ENCODE measurements at regions not wholly inside any gene's neighbourhood (a gene's known extent, or its start where the extent isn't known, plus 50 kb on each side); places are given as distances from the start of the nearest gene placed in this dataset.
"Not testable (repeated sequence)": the region's sequence is repeated elsewhere in the genome, so short reads cannot be mapped to it uniquely, and the experiment has no call there.

GRCh38 chr9:87379300-87379699 lies 118.4 kb upstream of the DAPK1 start:
- no peaks in the 10 kb centered on the region for H3K9me3 ChIP-seq (ENCODE audit: low read depth, low read length)
- H3K27me3 ChIP-seq (ENCODE audit: insufficient read depth, low read length) = no peaks in the 10 kb centered on the region
- peaks cover 8% of the 10 kb centered on the region for H3K4me1 ChIP-seq (ENCODE audit: insufficient read depth, low read length)
- H3K4me3 ChIP-seq (ENCODE audit: low read length) = no peak overlapping the region

GRCh38 chr9:87381050-87381711 lies 116.5 kb upstream of the DAPK1 start:
- Histone ChIP-seq H3K4me1 (ENCODE audit: insufficient read depth, low read length) (peaks cover 8% of the 10 kb centered on the region), H3K27me3 (ENCODE audit: insufficient read depth, low read length) (no peaks in the 10 kb centered on the region), H3K4me3 (ENCODE audit: low read length) (no peak overlapping the region), H3K9me3 (ENCODE audit: low read depth, low read length) (no peaks in the 10 kb centered on the region)

GRCh38 chr9:87381746-87382145 lies 115.9 kb upstream of the DAPK1 start:
- peaks cover 8% of the 10 kb centered on the region for H3K4me1 ChIP-seq (ENCODE audit: insufficient read depth, low read length)
- H3K9me3 ChIP-seq (ENCODE audit: low read depth, low read length) = no peaks in the 10 kb centered on the region
- no peaks in the 10 kb centered on the region for H3K27me3 ChIP-seq (ENCODE audit: insufficient read depth, low read length)
- H3K4me3 ChIP-seq (ENCODE audit: low read length) = no peak overlapping the region

- no peaks in the 10 kb centered on the region for H3K27me3 ChIP-seq (ENCODE audit: insufficient read depth, low read length)
- H3K4me1 ChIP-seq (ENCODE audit: insufficient read depth, low read length) = peaks cover 8% of the 10 kb centered on the region
- no peak overlapping the region for H3K4me3 ChIP-seq (ENCODE audit: low read length)
- no peaks in the 10 kb centered on the region for H3K9me3 ChIP-seq (ENCODE audit: low read depth, low read length)
Measured at GRCh38 chr9:87382900-87383299, 114.8 kb upstream of the DAPK1 start.

DNA sequence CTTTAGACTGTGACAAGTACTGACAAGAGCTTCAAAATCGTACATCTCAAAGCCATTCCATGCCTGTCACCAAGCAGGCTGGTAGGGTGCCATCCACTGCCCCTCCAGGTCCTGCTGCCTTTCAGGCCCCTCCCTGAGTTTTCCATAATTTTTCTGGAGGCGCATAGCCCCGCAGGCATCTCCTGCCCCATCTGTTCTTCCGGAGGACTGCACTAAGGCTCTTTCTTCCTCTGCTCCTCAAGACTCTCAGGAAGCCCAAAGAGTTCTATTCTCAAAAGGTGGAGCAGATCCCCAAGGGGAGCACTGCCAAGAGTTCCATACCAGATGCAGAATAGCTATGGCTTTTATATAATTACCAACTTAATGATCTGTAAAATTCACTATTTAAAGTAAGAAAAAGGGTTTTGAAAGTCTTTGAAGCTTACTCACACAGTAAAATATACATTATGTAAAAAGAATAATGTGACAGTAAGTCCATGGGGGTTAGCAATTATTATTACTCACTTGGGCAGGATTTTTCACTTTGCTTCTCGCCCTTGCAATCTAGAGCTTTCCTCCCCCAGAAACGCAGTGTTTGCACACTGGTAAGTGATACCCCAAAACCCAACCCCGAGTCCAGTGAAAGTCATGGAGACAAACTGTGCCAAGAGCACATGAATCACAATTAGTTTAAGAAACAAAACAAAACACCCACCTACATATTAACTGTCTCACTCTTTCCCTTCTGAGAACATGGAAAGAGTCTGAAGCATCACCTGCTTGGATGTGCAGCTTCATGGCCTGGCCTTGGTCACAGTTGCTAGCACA lies 114.1 kb upstream of the DAPK1 start:
- no peaks in the 10 kb centered on the region for H3K27me3 ChIP-seq (ENCODE audit: insufficient read depth, low read length)
- no peaks in the 10 kb centered on the region for H3K9me3 ChIP-seq (ENCODE audit: low read depth, low read length)
- no peak overlapping the region for H3K4me3 ChIP-seq (ENCODE audit: low read length)
- peaks cover 8% of the 10 kb centered on the region for H3K4me1 ChIP-seq (ENCODE audit: insufficient read depth, low read length)

DNA sequence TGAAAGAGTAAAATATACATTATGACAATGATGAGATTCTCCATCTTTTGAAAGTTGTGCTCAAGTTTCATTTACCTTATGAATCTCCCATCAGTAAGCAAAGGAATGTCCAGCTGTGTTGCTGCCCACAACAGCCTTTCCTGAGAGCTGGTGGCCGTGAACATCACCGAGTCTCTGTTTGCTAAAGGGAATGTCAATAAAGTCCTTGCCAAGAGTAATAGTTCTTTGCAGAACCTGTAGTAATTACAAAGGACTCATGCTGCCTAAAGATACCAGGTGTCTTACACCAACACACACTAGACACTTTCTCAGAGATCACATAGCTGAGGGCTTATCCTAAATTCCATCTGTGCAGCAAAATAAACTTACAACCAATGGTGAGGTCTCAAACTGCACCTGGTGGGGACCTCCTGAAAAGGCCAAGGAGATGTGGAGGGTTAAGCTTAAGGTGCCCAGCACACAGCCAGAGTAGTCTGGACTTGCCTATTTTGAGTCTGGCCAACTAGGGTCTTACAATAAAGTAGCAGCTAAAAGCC lies 111.1 kb upstream of the DAPK1 start:
- Histone ChIP-seq H3K9me3 (ENCODE audit: low read depth, low read length) (no peaks in the 10 kb centered on the region), H3K27me3 (ENCODE audit: insufficient read depth, low read length) (no peaks in the 10 kb centered on the region)

GRCh38 chr9:87387351-87388011 lies 110.2 kb upstream of the DAPK1 start:
- H3K4me1 ChIP-seq (ENCODE audit: insufficient read depth, low read length) = peaks cover 8% of the 10 kb centered on the region
- H3K9me3 ChIP-seq (ENCODE audit: low read depth, low read length) = no peaks in the 10 kb centered on the region
- H3K4me3 ChIP-seq (ENCODE audit: low read length) = no peak overlapping the region
- H3K27me3 ChIP-seq (ENCODE audit: insufficient read depth, low read length) = no peaks in the 10 kb centered on the region

More for the DNA sequence above, 111.1 kb upstream of the DAPK1 start:
- Histone ChIP-seq H3K4me1 (ENCODE audit: insufficient read depth, low read length) (peaks cover 8% of the 10 kb centered on the region), H3K4me3 (ENCODE audit: low read length) (no peak overlapping the region)

DNA sequence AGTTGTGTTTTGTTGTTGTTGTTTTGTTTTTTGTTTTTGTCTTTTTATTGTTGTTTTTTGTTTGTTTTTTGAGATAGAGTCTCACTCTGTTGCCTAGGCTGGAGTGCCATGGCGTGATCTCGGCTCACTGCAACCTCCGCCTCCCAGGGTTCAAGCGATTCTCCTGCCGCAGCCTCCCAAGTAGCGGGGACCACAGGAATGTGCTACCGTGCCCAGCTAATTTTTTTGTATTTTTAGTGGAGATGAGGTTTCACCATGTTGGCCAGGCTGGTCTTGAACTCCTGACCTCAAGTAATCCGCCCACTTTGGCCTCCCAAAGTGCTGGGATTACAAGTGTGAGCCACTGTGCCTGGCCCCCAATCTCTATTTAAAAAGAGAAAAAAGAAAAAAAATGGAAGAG lies 109.0 kb upstream of the DAPK1 start:
- H3K27me3 ChIP-seq (ENCODE audit: insufficient read depth, low read length); H3K4me1 ChIP-seq (ENCODE audit: insufficient read depth, low read length); H3K9me3 ChIP-seq (ENCODE audit: low read depth, low read length); H3K4me3 ChIP-seq (ENCODE audit: low read length): not testable (repeated sequence)

DNA sequence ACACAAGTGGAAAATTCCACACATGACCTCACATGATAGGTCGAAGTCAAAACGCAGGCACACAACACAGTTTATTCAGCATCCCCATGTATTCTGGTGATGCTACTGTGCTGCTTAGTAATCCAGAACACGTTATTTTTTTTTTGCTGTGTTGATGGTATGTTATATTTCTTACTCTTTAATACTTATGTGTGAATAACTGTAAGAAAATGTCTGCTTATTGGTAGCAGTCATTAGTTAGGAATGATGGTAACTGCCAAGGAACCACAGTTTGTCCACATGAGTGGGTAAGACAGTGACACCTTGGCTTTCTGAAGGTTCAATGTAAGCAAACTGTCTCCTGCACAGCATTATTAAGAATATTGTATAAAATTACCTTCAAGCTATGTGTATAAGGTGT lies 107.7 kb upstream of the DAPK1 start:
- Histone ChIP-seq H3K27me3 (ENCODE audit: insufficient read depth, low read length) (no peaks in the 10 kb centered on the region), H3K4me3 (ENCODE audit: low read length) (no peak overlapping the region), H3K4me1 (ENCODE audit: insufficient read depth, low read length) (no peaks in the 10 kb centered on the region), H3K9me3 (ENCODE audit: low read depth, low read length) (no peaks in the 10 kb centered on the region)

DNA sequence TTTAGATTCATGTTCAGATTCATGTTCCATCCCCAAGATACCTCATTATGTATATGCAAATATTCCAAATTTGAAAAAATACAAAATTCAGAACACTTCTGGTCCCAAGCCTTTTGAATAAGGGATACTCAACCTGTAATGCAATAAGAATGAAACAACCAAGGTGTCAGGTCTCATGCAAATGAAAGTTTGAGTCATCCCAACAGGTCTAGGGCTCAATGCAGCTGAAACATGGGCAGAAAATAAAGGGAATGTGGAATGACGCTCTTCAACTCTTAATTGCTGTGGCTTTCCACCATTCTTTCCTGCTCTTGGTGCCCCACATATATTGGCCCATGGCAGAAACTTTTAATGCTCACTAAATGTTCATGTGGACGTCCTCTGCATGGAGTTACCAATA lies 107.3 kb upstream of the DAPK1 start:
- Histone ChIP-seq H3K9me3 (ENCODE audit: low read depth, low read length) (no peaks in the 10 kb centered on the region), H3K4me3 (ENCODE audit: low read length) (no peak overlapping the region), H3K4me1 (ENCODE audit: insufficient read depth, low read length) (no peaks in the 10 kb centered on the region), H3K27me3 (ENCODE audit: insufficient read depth, low read length) (no peaks in the 10 kb centered on the region)

DNA sequence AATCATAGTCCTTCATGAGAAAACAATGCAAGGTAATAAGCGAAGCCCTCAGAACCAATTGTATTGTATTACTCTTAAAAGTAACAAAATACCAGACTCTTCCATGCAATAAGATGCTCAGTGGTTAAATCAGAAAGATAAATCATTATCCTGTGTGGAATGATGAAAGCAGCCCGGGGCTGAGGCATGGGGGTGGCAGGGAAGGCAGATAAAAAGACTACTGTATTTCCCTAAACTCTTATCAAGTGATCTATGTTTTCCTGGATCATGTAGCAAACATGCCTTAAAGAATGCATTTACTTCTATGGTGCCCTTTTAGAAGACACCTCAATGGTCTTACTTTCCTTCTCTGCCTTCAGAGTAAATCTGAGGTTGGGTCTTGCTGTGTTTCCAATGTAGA lies 105.6 kb upstream of the DAPK1 start:
- no peaks in the 10 kb centered on the region for H3K4me1 ChIP-seq (ENCODE audit: insufficient read depth, low read length)
- no peak overlapping the region for H3K4me3 ChIP-seq (ENCODE audit: low read length)
- no peaks in the 10 kb centered on the region for H3K27me3 ChIP-seq (ENCODE audit: insufficient read depth, low read length)
- H3K9me3 ChIP-seq (ENCODE audit: low read depth, low read length) = no peaks in the 10 kb centered on the region

GRCh38 chr9:87393706-87394230 lies 103.9 kb upstream of the DAPK1 start:
- H3K4me3 ChIP-seq (ENCODE audit: low read length) = no peak overlapping the region

DNA sequence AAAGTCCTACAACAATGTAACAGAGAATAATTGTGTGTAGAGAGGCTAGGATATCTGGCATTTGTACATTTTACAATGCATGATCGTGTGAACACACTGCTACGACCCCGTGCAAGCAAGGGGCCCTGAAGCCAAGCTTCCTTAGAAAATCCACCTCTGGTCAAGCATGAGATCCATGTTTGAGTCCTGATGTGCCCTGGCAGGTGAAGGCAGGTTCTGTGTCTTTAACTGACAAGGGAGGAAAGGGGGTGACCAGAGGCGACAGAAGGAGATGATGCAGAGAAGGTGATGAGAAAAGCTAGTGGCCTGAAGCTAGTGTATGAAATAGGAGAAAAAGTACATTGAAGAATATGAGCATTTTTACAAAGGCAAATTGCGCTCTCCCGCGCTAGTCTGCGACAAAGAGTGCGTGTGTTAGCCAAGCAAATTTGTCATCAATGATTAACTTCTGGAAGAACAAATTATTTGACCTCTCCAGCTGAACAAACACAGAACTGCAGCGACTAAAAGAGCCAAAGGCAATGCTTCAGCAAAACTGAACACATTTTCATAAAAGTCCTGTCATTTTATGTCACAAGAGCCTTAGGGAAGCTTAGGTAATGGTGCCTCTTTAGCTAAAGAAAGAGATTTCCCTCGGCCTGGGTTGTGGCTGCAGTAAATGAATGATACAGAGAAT lies 101.7 kb upstream of the DAPK1 start:
- H3K4me1 ChIP-seq (ENCODE audit: insufficient read depth, low read length) = no peaks in the 10 kb centered on the region
- no peaks in the 10 kb centered on the region for H3K27me3 ChIP-seq (ENCODE audit: insufficient read depth, low read length)
- no peak overlapping the region for H3K4me3 ChIP-seq (ENCODE audit: low read length)
- no peaks in the 10 kb centered on the region for H3K9me3 ChIP-seq (ENCODE audit: low read depth, low read length)

More at GRCh38 chr9:87393706-87394230, 103.9 kb upstream of the DAPK1 start:
- Histone ChIP-seq H3K9me3 (ENCODE audit: low read depth, low read length) (no peaks in the 10 kb centered on the region), H3K4me1 (ENCODE audit: insufficient read depth, low read length) (no peaks in the 10 kb centered on the region), H3K27me3 (ENCODE audit: insufficient read depth, low read length) (no peaks in the 10 kb centered on the region)

- H3K4me1 ChIP-seq (ENCODE audit: insufficient read depth, low read length) = peaks cover 22% of the 10 kb centered on the region
- no peak overlapping the region for H3K4me3 ChIP-seq (ENCODE audit: low read length)
- no peaks in the 10 kb centered on the region for H3K9me3 ChIP-seq (ENCODE audit: low read depth, low read length)
- no peaks in the 10 kb centered on the region for H3K27me3 ChIP-seq (ENCODE audit: insufficient read depth, low read length)
Measured at GRCh38 chr9:87401681-87402080, 96.0 kb upstream of the DAPK1 start.

DNA sequence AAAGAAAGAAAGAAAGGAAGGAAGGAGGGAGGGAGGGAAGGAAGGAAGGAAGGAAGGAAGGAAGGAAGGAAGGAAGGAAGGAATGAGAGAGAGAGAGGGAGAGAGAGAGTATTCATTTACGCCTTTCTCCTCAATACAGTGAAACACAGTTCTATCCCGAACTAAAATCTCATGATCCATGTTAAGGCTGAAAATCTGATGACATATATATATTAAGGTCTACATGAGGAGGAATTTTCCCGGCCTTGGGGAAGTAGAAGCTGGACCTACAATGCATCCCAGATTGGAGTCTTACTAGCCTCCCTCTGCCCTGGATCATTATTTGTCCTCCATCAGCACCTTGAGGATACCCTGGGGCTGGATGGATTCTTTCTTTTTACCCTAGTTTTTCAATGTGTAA lies 95.1 kb upstream of the DAPK1 start:
- Histone ChIP-seq H3K9me3 (ENCODE audit: low read depth, low read length) (no peaks in the 10 kb centered on the region), H3K27me3 (ENCODE audit: insufficient read depth, low read length) (no peaks in the 10 kb centered on the region), H3K4me3 (ENCODE audit: low read length) (no peak overlapping the region), H3K4me1 (ENCODE audit: insufficient read depth, low read length) (peaks cover 26% of the 10 kb centered on the region)
